Caki2 (cell line): ENCODE measurements at regions not wholly inside any gene's neighbourhood (a gene's known extent, or its start where the extent isn't known, plus 50 kb on each side); places are given as distances from the start of the nearest gene placed in this dataset.
"Not testable (repeated sequence)": the region's sequence is repeated elsewhere in the genome, so short reads cannot be mapped to it uniquely, and the experiment has no call there.

Source experiments
- DNase-seq: peaks from one replicate; pipeline ENCODE4 v3.0.0-alpha.2; 2015; ENCODE audit warnings: low read depth
- in situ Hi-C: cut with HindIII; loops from 2 replicates; pipeline ENCODE4 v1.10.0; 2016; ENCODE audit warnings: low sequenced_read_pairs, low pct_unique_long_range_greater_than_20kb, mixed read lengths

DNA sequence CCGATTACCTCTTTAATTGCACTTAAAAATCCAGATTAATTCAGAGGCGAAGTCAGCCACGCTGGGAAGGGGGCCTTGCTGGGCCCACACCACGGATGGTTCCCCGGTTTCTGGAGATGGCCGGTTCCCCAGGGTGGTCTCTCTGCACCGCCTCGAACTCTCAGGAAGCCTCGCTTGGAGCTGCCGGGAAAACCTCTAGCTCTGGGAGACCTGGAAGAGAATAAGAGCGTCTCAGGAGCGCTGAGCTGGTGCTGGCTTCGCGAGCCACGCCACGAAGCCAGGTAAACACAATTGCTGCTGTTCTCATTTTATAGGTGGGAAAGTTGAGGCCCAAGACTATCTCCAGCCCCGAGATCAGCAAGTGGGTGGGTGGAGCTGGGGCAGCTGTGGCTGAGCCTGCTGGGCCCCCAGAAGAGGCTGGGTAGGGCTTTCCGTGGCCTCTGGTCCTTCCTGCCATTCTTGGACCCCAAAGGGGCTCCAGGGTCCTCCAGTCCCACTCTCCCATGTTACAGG is 110.4 kb downstream of the MICALL2 start:
- DNase-seq = no peak
- in situ Hi-C loops = no loop called here

DNA sequence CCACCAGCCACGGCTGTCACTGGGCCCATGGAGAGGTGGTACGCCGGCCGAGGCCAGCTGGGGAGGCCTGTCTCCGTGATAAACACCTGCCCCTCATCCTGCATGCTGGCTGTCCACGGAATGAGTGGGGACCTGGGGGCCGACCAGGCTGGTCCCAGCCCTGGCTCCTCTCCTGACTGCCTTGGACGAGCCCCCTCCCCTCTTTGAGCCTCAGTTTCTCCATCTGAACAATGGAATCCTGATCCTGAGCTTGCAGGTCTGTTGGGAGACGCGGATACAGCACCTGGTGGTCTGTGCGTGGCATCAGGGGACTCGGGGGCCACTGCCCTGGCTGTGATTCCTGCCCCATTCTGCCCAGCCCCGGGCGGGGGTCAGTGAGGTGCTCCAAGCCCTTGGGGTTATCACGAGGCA is 109.9 kb downstream of the MICALL2 start:
- no peak for DNase-seq
- in situ Hi-C loops = no loop called here

DNA sequence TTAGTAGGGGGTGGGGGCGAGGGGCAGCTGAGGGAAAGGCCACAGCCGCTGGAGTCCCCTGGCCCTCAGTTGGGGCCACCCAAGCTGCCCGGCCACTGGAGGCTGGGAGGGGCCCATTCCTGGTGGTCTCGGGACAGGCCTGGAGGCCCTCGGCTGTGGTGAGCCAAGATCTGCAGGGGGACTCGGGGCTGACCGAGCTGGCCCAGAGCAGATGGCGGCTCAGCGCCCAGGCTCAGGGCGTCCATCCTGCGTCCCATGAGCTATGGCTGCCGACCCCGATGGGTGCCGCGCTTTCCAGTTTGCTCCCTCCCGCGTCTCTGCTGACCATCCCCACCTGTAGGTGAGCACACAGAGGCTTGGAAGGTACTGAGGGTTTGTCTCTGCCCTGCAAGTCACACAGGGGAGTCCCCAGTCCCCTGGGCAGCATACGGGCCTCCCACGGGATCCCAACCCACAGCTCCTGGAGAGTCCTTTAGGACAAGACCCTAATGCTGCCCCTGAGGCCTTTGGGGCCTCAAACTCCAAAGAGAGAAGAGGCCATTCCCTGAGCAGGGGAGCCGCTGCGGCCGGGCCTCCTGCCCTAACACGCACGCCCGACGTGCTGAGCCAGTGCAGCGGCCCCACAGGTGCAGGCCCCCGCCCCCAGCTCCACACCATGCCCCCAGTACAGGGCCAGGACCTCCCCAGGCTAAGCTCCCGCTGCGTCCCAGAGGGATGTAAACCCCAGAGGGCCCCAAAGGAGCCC is 107.2 kb downstream of the MICALL2 start:
- no peak for DNase-seq
- in situ Hi-C loops = no loop called here

DNA sequence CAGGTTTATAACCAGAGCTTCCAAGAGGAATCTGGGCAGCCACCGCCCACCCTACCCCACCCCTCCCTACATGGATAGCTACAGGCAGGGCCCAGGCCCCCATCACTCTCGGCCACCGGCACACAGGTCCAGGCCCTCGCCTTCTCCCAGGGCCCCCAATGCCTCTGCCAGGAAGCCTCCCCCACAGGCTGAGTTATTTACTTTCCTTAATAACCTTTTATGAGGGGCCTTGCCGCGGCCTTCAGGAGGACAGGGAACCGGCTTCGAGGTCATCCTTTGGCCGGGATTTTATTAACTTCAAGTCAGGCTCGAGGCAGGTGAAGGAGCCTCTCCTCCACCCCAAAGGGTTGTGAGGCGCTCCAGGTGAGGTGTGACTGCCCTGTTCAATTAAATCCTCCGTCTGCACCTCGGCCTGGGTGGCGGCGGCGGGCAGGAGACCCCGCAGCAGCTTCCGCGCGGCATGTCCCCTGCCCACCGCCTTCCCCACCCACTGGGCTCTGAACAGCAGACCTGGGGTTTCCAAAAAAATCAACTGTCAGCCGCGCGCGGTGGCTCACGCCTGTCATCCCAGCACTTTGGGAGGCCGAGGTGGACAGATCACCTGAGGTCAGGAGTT is 106.5 kb downstream of the MICALL2 start:
- DNase-seq = no peak
- in situ Hi-C loops = no loop called here

DNA sequence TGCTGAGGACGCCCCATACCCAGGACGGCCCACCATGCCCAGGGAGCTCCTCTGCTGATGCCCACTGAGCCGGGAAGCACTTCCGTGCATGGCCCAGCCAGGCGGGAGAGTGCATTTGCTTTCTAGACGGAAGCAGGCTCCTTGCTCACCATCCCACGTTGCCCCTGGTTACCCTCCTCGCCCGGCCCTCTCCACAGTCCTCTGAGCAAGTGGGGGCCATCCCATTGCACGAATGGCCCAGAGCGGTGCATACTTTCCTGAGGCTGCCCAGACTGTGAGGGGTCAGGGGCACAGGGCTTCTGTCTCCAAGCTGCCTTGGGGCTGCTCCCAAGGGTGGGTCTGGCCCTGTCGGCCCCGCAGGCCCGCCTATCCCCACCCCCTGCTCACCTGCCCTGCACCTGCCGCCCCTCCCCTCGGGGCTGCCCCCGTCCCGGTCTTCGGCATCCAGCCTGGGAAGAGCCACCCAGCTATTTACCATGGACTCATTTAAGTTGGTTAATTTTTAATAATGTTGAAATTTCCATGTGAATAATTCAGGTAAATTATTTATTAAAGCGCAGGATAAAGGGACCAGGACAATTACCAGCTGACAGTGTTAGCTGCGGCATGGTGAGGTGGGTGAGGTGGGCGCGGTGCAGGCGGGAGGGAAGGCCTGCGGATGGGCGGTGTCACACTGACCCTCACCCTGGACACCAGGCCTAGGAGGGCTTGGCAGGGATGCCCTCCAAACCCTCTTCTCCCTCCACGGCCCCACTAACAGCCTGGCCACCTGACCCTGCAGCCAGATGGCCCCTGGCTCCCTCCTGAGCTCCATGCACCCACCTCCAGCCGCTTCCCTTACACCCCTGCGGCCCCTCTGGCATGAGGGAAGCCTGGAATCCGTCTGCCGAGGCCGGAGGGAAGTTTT is 104.4 kb downstream of the MICALL2 start:
- DNase-seq = peak; percentile 21
- in situ Hi-C loops = no loop called here

DNA sequence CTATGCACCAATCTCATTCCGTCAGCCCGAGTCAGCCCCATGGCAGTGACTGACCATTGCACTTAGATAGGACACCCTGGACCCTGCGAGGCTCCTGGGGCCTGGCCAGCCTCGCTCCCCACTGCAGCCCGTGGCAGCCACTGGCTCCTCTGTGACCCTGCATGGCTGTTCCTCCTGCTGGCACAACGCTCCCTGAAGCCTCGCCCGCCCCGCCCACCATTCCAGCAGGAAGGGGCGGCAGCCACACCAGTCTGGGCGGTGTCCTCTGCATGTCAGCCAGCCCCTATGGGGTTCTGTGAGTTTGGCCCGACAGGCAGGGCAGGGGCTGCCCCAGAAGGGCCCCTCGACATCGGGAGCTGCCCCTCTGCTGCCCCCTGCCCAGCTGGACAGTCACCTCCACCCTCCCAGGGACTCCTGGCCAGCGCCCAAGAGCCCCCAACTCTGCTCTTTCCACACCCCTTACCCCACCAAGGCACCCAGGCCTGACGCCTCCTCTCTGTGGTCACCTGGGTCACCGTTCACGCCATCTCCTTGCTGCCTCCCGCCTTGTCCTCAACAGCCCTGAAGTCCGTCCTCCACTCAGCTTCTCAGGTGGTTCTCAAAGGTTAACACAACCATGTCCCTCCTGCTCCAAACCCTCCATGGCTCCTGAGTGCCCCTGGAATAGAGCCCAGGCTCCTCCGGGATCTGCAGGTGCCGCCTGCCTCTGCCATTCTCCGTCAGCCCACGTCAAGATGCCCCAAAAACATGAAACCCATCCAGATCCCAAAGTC is 103.5 kb downstream of the MICALL2 start:
- in situ Hi-C loops = no loop called here
- DNase-seq = peak; percentile 46

DNA sequence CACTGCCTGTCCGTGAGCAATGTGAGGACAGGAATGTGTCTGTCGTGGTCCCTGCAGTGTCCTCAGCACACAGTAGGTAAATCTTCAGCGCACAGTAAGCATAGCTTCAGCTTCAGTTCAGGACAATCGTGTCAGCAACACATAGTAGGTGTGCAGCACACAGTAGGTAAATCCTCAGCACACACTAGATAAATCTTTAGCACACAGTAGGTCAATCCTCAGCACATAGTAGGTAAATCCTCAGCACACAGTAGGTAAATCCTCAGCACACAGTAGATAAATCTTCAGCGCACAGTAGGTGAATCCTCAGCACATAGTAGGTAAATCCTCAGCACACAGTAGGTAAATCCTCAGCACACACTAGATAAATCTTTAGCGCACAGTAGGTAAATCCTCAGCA is 102.4 kb downstream of the MICALL2 start:
- DNase-seq, in situ Hi-C loops: not testable (repeated sequence)

DNA sequence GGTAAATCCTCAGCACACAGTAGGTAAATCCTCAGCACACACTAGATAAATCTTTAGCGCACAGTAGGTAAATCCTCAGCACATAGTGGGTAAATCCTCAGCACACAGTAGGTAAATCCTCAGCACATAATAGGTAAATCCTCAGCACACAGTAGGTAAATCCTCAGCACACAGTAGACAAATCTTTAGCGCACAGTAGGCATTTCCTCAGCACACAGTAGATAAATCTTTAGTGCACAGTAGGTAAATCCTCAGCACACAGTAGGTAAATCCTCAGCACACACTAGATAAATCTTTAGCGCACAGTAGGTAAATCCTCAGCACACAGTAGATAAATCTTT is 102.0 kb downstream of the MICALL2 start:
- in situ Hi-C loops, DNase-seq: not testable (repeated sequence)

DNA sequence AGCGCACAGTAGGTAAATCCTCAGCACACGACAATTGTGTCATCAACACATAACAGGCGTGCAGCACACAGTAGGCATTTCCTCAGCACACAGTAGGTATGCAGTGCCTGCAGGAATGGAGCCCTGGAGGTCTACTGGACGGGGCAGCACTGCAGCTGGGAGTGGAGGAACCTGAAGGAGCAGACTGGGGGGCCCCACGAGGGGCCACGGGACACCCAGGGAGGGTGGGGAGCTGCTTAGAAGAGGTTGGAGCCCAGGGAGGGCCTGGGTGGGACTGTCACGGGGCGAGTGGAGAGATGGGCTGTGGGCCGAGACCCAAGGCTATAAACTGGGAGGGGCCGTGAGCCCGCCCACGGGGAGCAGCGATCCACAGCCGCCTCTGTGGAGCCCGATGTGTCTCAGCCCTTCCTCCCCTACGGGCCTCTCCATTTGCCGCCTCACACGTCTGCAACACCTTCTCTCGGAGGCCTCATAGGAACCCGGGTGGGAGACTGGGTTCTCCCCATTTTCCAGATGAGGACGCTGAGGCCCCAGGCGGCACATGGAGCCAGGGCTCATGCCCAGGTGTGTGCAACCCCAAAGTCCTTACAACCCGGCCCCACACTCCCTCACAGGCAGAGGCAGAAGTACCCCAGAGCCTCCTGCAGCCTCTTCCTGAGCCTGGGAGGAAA is 101.5 kb downstream of the MICALL2 start:
- no peak for DNase-seq

DNA sequence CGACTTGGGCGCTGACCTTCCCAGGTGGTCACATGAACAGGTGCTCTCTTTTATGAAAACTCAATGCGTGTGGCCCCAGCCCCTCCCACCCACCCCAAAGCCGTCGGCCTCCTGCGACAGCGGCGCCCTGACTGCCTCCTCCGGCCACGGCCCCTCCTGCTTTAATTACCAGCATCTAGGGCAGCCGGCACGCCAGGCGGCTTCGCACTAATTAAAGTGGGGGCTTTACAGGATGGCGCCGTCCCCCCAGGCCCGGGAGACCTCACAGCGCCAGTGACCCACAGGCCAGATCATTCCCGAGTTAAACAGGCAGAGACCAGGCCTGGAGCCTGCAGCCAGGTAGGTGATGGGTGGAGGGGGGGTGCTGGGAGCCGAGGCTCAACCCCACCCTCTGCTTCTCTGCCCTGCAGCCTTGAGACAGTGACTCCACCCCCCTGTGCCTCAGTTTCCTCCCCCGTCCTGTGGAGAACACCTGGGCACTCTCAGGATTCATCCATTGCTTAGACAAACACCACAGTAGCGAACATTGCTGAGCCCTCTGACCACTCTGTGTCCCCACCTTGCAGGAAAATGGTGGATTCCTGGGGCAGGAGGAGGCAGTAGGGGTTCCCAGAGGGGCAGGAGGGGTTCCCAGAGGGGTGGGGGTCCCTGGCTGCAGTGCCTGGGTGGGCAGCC is 100.8 kb downstream of the MICALL2 start:
- in situ Hi-C loops = no loop called here
- no peak for DNase-seq

More for the DNA sequence above, 101.5 kb downstream of the MICALL2 start:
- in situ Hi-C loops = no loop called here

DNA sequence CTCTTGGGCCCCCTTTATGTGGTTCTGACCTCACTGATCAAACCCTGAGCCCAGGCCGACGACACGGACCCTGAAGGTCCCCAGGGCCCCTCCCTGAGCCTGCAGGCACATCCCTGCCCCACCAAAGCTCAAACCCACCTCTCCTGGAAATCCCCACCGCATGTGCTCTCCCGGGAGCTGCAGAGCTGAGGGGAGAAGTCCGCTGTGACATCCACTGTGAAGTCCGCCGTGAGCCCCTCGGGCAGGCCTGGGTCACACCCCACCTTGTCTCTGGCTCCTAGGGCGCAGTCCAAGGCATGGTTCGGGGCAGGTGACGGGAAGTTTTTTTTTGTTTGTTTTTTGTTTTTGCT is 100.2 kb downstream of the MICALL2 start:
- in situ Hi-C loops = no loop called here
- no peak for DNase-seq

DNA sequence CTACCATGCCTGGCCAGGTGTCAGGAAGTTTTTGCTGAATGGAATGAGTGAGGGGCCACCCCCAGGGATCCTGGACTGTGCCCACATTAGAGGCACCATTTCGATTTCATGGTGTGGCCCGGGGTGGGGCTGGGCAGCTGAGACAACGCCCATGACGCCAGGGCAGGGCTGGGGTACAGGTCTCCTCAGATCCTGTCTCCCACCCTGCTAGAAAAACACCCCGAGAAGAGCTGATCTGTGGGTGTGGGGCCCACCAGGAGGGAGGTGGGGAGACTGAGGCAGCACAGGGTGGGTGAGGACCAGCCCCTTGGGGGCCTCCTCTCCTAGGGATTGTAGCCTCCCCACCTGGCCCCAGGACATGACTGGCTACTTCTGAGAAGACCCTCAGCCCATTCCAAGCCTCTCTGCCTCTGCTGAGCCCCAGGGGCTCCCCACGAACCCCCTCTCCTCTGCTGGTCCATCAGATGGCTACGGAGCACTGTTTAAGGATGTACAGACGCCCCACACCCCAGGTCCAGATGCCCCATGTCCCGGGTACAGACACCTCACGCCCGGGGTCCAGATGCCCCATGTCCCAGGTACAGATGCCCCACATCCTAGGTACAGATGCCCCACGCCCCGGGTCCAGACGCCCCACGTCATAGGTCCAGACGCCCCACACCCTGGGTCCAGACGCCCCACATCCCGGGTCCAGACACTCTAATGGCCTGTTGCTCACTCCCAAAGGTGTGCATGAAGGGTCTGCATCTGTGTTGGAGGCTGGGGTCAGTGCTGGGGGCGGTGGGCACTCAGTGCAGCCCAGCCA is 99.4 kb downstream of the MICALL2 start:
- DNase-seq = no peak
- in situ Hi-C loops = no loop called here

DNA sequence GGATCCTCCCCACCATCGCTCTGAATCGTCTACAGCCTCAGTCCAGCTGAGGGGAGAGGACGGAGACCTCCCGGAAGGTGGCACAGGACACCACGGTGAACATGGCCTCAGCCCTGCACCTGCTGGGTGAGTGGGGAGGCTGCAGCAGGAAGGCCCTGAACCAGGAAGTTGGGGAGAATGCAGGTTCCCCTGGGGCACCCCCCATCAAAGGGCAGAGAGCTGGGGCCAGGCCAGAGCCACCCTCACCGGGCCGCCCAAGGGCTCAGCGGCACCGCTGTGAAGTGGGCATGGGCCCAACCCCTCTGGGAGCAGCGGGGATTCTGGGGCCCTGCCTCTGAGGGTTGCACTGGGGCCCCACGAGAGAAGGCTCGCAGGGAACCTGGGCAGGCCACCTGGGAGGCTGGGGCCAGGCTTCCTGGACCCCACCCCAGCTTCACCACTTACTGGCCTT is 98.7 kb downstream of the MICALL2 start:
- in situ Hi-C loops = no loop called here
- DNase-seq = no peak

DNA sequence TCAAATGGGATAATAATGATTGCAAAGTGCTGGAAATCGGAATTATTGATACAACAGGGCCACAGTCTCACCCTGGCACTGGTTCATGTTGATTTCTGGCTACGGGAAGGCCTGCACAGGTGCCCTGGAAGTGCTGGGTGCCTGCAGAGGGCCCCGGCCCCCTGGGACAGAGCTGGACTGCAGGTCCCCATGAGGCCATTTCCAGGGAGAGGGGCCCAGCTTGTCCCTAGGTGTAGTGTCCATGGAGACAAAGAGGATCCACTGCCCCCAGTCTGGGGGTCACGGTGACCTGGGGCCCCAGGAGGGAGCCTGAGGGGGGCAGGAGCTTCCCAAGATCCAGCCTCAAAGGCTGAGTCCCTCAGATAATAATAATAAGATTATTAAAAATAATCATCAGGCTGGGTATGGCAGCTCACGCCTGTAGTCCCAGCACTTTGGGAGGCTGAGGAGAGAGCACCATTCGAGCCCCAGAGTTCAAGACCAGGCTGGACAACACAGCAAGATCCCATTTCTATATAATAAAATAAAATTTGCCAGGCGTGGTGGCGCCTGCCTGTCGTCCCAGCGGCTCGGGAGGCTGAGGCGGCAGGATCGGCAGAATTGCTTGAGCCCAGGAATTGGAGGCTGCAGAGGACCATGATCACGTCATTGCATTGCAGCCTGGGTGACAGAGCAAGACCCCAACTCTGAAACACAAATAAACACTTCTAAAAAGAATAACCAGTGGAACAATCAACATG is 98.1 kb downstream of the MICALL2 start:
- no peak for DNase-seq
- in situ Hi-C loops = no loop called here

DNA sequence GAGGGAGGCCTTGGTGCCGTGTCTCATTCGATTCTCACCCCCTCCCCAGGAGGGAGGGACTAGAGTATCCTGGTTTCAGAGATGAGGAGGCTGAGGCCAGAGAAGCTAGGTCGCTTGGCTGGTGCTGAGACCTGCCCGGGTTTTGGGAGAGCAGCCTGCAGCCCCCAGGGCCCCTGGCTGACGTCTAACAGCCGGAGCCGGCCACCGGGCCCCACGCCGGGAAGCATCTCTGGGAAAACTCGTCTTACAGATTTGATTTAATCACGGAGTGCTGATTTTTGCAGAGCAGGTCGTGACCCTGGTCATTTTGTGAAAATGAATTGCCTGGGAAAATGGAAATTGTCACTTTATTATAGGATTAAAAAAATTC is 97.5 kb downstream of the MICALL2 start:
- no peak for DNase-seq
- in situ Hi-C loops = no loop called here

DNA sequence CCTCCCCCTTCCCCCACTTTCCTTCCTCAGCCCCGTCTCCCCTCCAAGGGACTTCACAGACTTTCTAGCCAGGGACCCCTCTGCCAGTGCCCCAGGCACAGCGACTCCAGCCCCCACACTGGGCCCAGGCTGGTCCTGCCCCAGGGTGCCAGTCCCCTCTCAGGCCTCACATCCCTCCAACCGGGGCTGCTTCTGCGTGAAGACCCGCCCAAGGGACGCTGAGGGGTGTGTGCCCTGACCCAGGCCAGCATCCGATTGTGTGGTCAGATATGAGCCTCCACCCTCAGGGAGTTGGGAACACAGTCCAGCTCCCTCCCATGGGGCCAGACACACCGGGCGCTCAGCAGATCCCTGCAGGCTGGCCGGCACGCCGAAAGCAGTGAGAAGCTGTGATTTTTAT is 97.0 kb downstream of the MICALL2 start:
- in situ Hi-C loops = no loop called here
- DNase-seq = no peak
